ENCODE measurements at regions not wholly inside any gene's neighbourhood (a gene's known extent, or its start where the extent isn't known, plus 50 kb on each side); places are given as distances from the start of the nearest gene placed in this dataset.

- H3K4me1 ChIP-seq (ENCODE audit: control insufficient read depth in 4 of 4, insufficient read depth in 4 of 4, low read length in 3 of 4), result no peaks in the 10 kb centered on the region
- H3K4me3 ChIP-seq (ENCODE audit: low read depth in 1 of 3, low read length in 3 of 3), result no peak overlapping the region
- WGBS, result 84% methylated on average over 5 of the region's 5 CpGs
- no peak for DNase-seq (ENCODE audit: low spot score)
- peaks cover 0 to 1% (median 0%) of the 10 kb centered on the region in 4 donors for H3K9me3 ChIP-seq (ENCODE audit: control insufficient read depth in 4 of 4, low read length in 3 of 4)
- no peak overlapping the region for H3K9ac ChIP-seq (ENCODE audit: low read depth in 1 of 2, low read length in 2 of 2)
- TF ChIP-seq JUND (IDR thresholded peaks at IDR 0.05) (no peak), FOXA1 (IDR thresholded peaks at IDR 0.05) (no peak), FOXA2 (IDR thresholded peaks at IDR 0.05) (no peak), HNF4A (conservative IDR thresholded peaks at IDR 0.05) (no peak), TAF1 (conservative IDR thresholded peaks at IDR 0.05) (no peak), SP1 (IDR thresholded peaks at IDR 0.05) (no peak), YY1 (IDR thresholded peaks at IDR 0.05) (no peak), EGR1 (IDR thresholded peaks at IDR 0.05; ENCODE audit: low read depth in 2 of 2) (no peak), RAD21 (IDR thresholded peaks at IDR 0.05) (no peak), HNF4G (IDR thresholded peaks at IDR 0.05) (no peak)
- TF ChIP-seq, protein P1, sequence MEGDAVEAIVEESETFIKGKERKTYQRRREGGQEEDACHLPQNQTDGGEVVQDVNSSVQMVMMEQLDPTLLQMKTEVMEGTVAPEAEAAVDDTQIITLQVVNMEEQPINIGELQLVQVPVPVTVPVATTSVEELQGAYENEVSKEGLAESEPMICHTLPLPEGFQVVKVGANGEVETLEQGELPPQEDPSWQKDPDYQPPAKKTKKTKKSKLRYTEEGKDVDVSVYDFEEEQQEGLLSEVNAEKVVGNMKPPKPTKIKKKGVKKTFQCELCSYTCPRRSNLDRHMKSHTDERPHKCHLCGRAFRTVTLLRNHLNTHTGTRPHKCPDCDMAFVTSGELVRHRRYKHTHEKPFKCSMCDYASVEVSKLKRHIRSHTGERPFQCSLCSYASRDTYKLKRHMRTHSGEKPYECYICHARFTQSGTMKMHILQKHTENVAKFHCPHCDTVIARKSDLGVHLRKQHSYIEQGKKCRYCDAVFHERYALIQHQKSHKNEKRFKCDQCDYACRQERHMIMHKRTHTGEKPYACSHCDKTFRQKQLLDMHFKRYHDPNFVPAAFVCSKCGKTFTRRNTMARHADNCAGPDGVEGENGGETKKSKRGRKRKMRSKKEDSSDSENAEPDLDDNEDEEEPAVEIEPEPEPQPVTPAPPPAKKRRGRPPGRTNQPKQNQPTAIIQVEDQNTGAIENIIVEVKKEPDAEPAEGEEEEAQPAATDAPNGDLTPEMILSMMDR (IDR thresholded peaks at IDR 0.05; ENCODE audit: low read depth, low read length, missing input control), result no peak
- TF ChIP-seq, protein P2, sequence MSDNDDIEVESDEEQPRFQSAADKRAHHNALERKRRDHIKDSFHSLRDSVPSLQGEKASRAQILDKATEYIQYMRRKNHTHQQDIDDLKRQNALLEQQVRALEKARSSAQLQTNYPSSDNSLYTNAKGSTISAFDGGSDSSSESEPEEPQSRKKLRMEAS (IDR thresholded peaks at IDR 0.05), result no peak
- TF ChIP-seq, protein P3, sequence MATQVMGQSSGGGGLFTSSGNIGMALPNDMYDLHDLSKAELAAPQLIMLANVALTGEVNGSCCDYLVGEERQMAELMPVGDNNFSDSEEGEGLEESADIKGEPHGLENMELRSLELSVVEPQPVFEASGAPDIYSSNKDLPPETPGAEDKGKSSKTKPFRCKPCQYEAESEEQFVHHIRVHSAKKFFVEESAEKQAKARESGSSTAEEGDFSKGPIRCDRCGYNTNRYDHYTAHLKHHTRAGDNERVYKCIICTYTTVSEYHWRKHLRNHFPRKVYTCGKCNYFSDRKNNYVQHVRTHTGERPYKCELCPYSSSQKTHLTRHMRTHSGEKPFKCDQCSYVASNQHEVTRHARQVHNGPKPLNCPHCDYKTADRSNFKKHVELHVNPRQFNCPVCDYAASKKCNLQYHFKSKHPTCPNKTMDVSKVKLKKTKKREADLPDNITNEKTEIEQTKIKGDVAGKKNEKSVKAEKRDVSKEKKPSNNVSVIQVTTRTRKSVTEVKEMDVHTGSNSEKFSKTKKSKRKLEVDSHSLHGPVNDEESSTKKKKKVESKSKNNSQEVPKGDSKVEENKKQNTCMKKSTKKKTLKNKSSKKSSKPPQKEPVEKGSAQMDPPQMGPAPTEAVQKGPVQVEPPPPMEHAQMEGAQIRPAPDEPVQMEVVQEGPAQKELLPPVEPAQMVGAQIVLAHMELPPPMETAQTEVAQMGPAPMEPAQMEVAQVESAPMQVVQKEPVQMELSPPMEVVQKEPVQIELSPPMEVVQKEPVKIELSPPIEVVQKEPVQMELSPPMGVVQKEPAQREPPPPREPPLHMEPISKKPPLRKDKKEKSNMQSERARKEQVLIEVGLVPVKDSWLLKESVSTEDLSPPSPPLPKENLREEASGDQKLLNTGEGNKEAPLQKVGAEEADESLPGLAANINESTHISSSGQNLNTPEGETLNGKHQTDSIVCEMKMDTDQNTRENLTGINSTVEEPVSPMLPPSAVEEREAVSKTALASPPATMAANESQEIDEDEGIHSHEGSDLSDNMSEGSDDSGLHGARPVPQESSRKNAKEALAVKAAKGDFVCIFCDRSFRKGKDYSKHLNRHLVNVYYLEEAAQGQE (IDR thresholded peaks at IDR 0.05), result no peak
- no peak overlapping the region for H3K27ac ChIP-seq (ENCODE audit: low read depth in 1 of 2, low read length in 2 of 2)
- no peaks in the 10 kb centered on the region for H3K36me3 ChIP-seq (ENCODE audit: control insufficient read depth in 4 of 4, insufficient read depth in 3 of 4, low read depth in 1 of 4, low read length in 3 of 4)
- peaks cover 0 to 9% (median 0%) of the 10 kb centered on the region in 4 donors for H3K27me3 ChIP-seq (ENCODE audit: control insufficient read depth in 4 of 4, insufficient read depth in 4 of 4, low read length in 3 of 4)
Measured at GRCh38 chr2:177074099-177074710, 138.4 kb upstream of the HNRNPA3 start.

- H3K9ac ChIP-seq (ENCODE audit: low read depth in 1 of 2, low read length in 2 of 2), result no peak overlapping the region
- H3K27ac ChIP-seq (ENCODE audit: low read depth in 1 of 2, low read length in 2 of 2), result no peak overlapping the region
- 42% methylated on average over 3 of the region's 3 CpGs for WGBS
- TF ChIP-seq SP1 (IDR thresholded peaks at IDR 0.05), result no peak
- TF ChIP-seq HNF4A (conservative IDR thresholded peaks at IDR 0.05), result no peak
- TF ChIP-seq EGR1 (IDR thresholded peaks at IDR 0.05; ENCODE audit: low read depth in 2 of 2), result no peak
- TF ChIP-seq, protein P3 (IDR thresholded peaks at IDR 0.05), result no peak
- no peak for TF ChIP-seq HNF4G (IDR thresholded peaks at IDR 0.05)
- TF ChIP-seq RAD21 (IDR thresholded peaks at IDR 0.05), result no peak
- TF ChIP-seq FOXA2 (IDR thresholded peaks at IDR 0.05), result no peak
- TF ChIP-seq, protein P1 (IDR thresholded peaks at IDR 0.05; ENCODE audit: low read depth, low read length, missing input control), result no peak
- no peaks in the 10 kb centered on the region for H3K4me1 ChIP-seq (ENCODE audit: control insufficient read depth in 4 of 4, insufficient read depth in 4 of 4, low read length in 3 of 4)
- DNase-seq (ENCODE audit: low spot score), result no peak
- no peaks in the 10 kb centered on the region for H3K36me3 ChIP-seq (ENCODE audit: control insufficient read depth in 4 of 4, insufficient read depth in 3 of 4, low read depth in 1 of 4, low read length in 3 of 4)
- no peak overlapping the region for H3K4me3 ChIP-seq (ENCODE audit: low read depth in 1 of 3, low read length in 3 of 3)
- H3K9me3 ChIP-seq (ENCODE audit: control insufficient read depth in 4 of 4, low read length in 3 of 4), result peaks cover 0 to 1% (median 0%) of the 10 kb centered on the region in 4 donors
- H3K27me3 ChIP-seq (ENCODE audit: control insufficient read depth in 4 of 4, insufficient read depth in 4 of 4, low read length in 3 of 4), result peaks cover 0 to 5% (median 0%) of the 10 kb centered on the region in 4 donors
Measured at GRCh38 chr2:177075254-177075653, 137.3 kb upstream of the HNRNPA3 start.
